H1 (cell line): ENCODE measurements at regions not wholly inside any gene's neighbourhood (a gene's known extent, or its start where the extent isn't known, plus 50 kb on each side); places are given as distances from the start of the nearest gene placed in this dataset.
"Not testable (repeated sequence)": the region's sequence is repeated elsewhere in the genome, so short reads cannot be mapped to it uniquely, and the experiment has no call there.

ENCODE experiments used
- CTCF ChIP-seq, 3 experiments: IDR thresholded peaks; 1 replicate in 2 of 3; 2 replicates in 1 of 3; pipeline versions ENCODE4 v1.5.1 to v1.6.1; 2011; ENCODE audit warnings: low read length in 3 of 3, mild to moderate bottlenecking in 3 of 3, inconsistent platforms in 2 of 3, low read depth in 1 of 3, moderate library complexity in 1 of 3; ENCODE audit not compliant: insufficient read depth in 1 of 3; ENCODE audit errors: control extremely low read depth in 1 of 3
- POLR2A ChIP-seq, 2 experiments: IDR thresholded peaks; 1 replicate in 1 of 2; 2 replicates in 1 of 2; pipeline ENCODE4 v1.6.1; 2011; ENCODE audit warnings: low read depth in 2 of 2, low read length in 2 of 2, mild to moderate bottlenecking in 2 of 2; ENCODE audit errors: control extremely low read depth in 1 of 2
- POLR2AphosphoS5 ChIP-seq: IDR thresholded peaks from 2 replicates; pipeline ENCODE4 v1.6.1; 2011; ENCODE audit warnings: low read depth, low read length
- RAD21 ChIP-seq, 2 experiments: IDR thresholded peaks in 1 of 2; conservative IDR thresholded peaks in 1 of 2; 2 replicates each; pipeline ENCODE4 v1.6.1; 2011; ENCODE audit warnings: low read depth in 2 of 2, low read length in 2 of 2, improper control_type of control experiment in 1 of 2, inconsistent platforms in 1 of 2, mild to moderate bottlenecking in 1 of 2, moderate library complexity in 1 of 2

- not testable (repeated sequence) for TF ChIP-seq RAD21 (IDR thresholded peaks at IDR 0.05 in 1 of 2, conservative IDR thresholded peaks at IDR 0.05 in 1 of 2; ENCODE audit: low read depth in 2 of 2, low read length in 2 of 2); CTCF (IDR thresholded peaks at IDR 0.05; ENCODE audit: control extremely low read depth in 1 of 3, insufficient read depth in 1 of 3, low read depth in 1 of 3, low read length in 3 of 3); POLR2A (IDR thresholded peaks at IDR 0.05; ENCODE audit: control extremely low read depth in 1 of 2, low read depth in 2 of 2, low read length in 2 of 2); POLR2AphosphoS5
These were observed 233.4 kb upstream of the FRG1 start for GRCh38 chr4:189707227-189707626.
